Activated T-helper 1 cell treated with anti-CD3 and anti-CD28 coated beads, Interleukin-12 subunit alpha, Interleukin-12 subunit beta, Interleukin-2, Interleukin-4 antibody, amounts not matched to agents 30 ng/mL and 10 ng/mL and 1 ng/mL, durations not matched to agents 14 hours and 24 hours and 36 hours (primary cell): ENCODE measurements at regions not wholly inside any gene's neighbourhood (a gene's known extent, or its start where the extent isn't known, plus 50 kb on each side); places are given as distances from the start of the nearest gene placed in this dataset.

ENCODE experiments used
- DNase-seq: peaks from one replicate; pipeline ENCODE4 v3.0.0; 2021; ENCODE audit warnings: low spot score
- H3K27ac Mint-ChIP-seq: one replicate; pipeline ENCODE4 v1.8.0; 2021; ENCODE audit warnings: mild to moderate bottlenecking, mixed read lengths
- H3K27me3 Mint-ChIP-seq: one replicate; pipeline ENCODE4 v1.8.0; 2022; ENCODE audit warnings: mild to moderate bottlenecking, moderate library complexity, mixed read lengths; ENCODE audit not compliant: insufficient read depth
- H3K36me3 Mint-ChIP-seq: one replicate; pipeline ENCODE4 v1.8.0; 2021; ENCODE audit warnings: low read depth, mixed read lengths
- H3K4me1 Mint-ChIP-seq: one replicate; pipeline ENCODE4 v1.8.0; 2021; ENCODE audit warnings: low read depth, mixed read lengths
- H3K4me3 Mint-ChIP-seq: one replicate; pipeline ENCODE4 v1.8.0; 2021; ENCODE audit warnings: mild to moderate bottlenecking, moderate library complexity, mixed read lengths
- H3K9me3 Mint-ChIP-seq: one replicate; pipeline ENCODE4 v1.8.0; 2021; ENCODE audit warnings: mixed read lengths
- intact Hi-C: fragments of 100-400 bp; cut with micrococcal nuclease; formaldehyde crosslinking; loops from one replicate; pipeline ENCODE4 v1.15.1; 2024

GRCh38 chr2:18430996-18431748 lies 129.3 kb downstream of the RDH14 start:
- H3K9me3 Mint-ChIP-seq = no peaks in the 10 kb centered on the region
- no peak overlapping the region for H3K4me3 Mint-ChIP-seq
- peaks cover 2% of the 10 kb centered on the region for H3K27me3 Mint-ChIP-seq
- H3K4me1 Mint-ChIP-seq = no peaks in the 10 kb centered on the region
- intact Hi-C loops = no loop called here
- no peak overlapping the region for H3K27ac Mint-ChIP-seq
- no peaks in the 10 kb centered on the region for H3K36me3 Mint-ChIP-seq
- no peak for DNase-seq

GRCh38 chr2:18428516-18428915 lies 131.9 kb downstream of the RDH14 start:
- Mint-ChIP-seq H3K4me1 (no peaks in the 10 kb centered on the region), H3K27me3 (peaks cover 8% of the 10 kb centered on the region), H3K27ac (no peak overlapping the region), H3K36me3 (no peaks in the 10 kb centered on the region), H3K4me3 (no peak overlapping the region), H3K9me3 (no peaks in the 10 kb centered on the region)
- intact Hi-C loops = no loop called here
- DNase-seq = no peak

GRCh38 chr2:18427762-18428161 lies 132.7 kb downstream of the RDH14 start:
- peaks cover 8% of the 10 kb centered on the region for H3K27me3 Mint-ChIP-seq
- intact Hi-C loops = no loop called here
- no peaks in the 10 kb centered on the region for H3K9me3 Mint-ChIP-seq
- H3K4me1 Mint-ChIP-seq = no peaks in the 10 kb centered on the region
- no peak overlapping the region for H3K4me3 Mint-ChIP-seq
- no peak overlapping the region for H3K27ac Mint-ChIP-seq
- no peak for DNase-seq
- no peaks in the 10 kb centered on the region for H3K36me3 Mint-ChIP-seq

- H3K36me3 Mint-ChIP-seq = no peaks in the 10 kb centered on the region
- intact Hi-C loops = no loop called here
- H3K4me3 Mint-ChIP-seq = no peak overlapping the region
- no peak overlapping the region for H3K27ac Mint-ChIP-seq
- H3K27me3 Mint-ChIP-seq = peaks cover 12% of the 10 kb centered on the region
- no peak for DNase-seq
- no peaks in the 10 kb centered on the region for H3K4me1 Mint-ChIP-seq
- no peaks in the 10 kb centered on the region for H3K9me3 Mint-ChIP-seq
Observed at GRCh38 chr2:18426174-18426573, 134.3 kb downstream of the RDH14 start.

- H3K36me3 Mint-ChIP-seq = no peaks in the 10 kb centered on the region
- no peak overlapping the region for H3K4me3 Mint-ChIP-seq
- DNase-seq = no peak
Observed at GRCh38 chr2:18425210-18425703, 135.2 kb downstream of the RDH14 start.

GRCh38 chr2:18423636-18424035 lies 136.8 kb downstream of the RDH14 start:
- H3K9me3 Mint-ChIP-seq = no peaks in the 10 kb centered on the region
- intact Hi-C loops = no loop called here
- peaks cover 12% of the 10 kb centered on the region for H3K27me3 Mint-ChIP-seq
- H3K27ac Mint-ChIP-seq = no peak overlapping the region
- H3K4me3 Mint-ChIP-seq = no peak overlapping the region
- DNase-seq = no peak
- H3K4me1 Mint-ChIP-seq = no peaks in the 10 kb centered on the region
- no peaks in the 10 kb centered on the region for H3K36me3 Mint-ChIP-seq

More at GRCh38 chr2:18425210-18425703, 135.2 kb downstream of the RDH14 start:
- Mint-ChIP-seq H3K27me3 (peaks cover 12% of the 10 kb centered on the region), H3K4me1 (no peaks in the 10 kb centered on the region), H3K27ac (no peak overlapping the region), H3K9me3 (no peaks in the 10 kb centered on the region)
- intact Hi-C loops = no loop called here

- Mint-ChIP-seq H3K27me3 (peaks cover 12% of the 10 kb centered on the region), H3K36me3 (no peaks in the 10 kb centered on the region), H3K4me1 (no peaks in the 10 kb centered on the region), H3K9me3 (no peaks in the 10 kb centered on the region), H3K4me3 (no peak overlapping the region), H3K27ac (no peak overlapping the region)
- no peak for DNase-seq
- intact Hi-C loops = no loop called here
Observed at GRCh38 chr2:18422432-18423165, 137.9 kb downstream of the RDH14 start.

- Mint-ChIP-seq H3K4me3 (no peak overlapping the region), H3K27ac (no peak overlapping the region), H3K27me3 (peaks cover 2% of the 10 kb centered on the region), H3K36me3 (no peaks in the 10 kb centered on the region), H3K9me3 (no peaks in the 10 kb centered on the region), H3K4me1 (no peaks in the 10 kb centered on the region)
- intact Hi-C loops = no loop called here
- no peak for DNase-seq
Observed at GRCh38 chr2:18413676-18414396, 146.6 kb downstream of the RDH14 start.

GRCh38 chr2:18412980-18413675 lies 147.3 kb downstream of the RDH14 start:
- DNase-seq = no peak
- H3K4me1 Mint-ChIP-seq = no peaks in the 10 kb centered on the region
- H3K36me3 Mint-ChIP-seq = no peaks in the 10 kb centered on the region
- H3K9me3 Mint-ChIP-seq = no peaks in the 10 kb centered on the region
- intact Hi-C loops = no loop called here
- H3K27ac Mint-ChIP-seq = no peak overlapping the region
- no peak overlapping the region for H3K4me3 Mint-ChIP-seq
- peaks cover 2% of the 10 kb centered on the region for H3K27me3 Mint-ChIP-seq

GRCh38 chr2:18411626-18412025 lies 148.8 kb downstream of the RDH14 start:
- Mint-ChIP-seq H3K4me1 (no peaks in the 10 kb centered on the region), H3K27ac (no peak overlapping the region), H3K36me3 (no peaks in the 10 kb centered on the region), H3K9me3 (no peaks in the 10 kb centered on the region), H3K27me3 (peaks cover 2% of the 10 kb centered on the region), H3K4me3 (no peak overlapping the region)
- intact Hi-C loops = no loop called here
- DNase-seq = no peak

GRCh38 chr2:18410543-18410942 lies 149.9 kb downstream of the RDH14 start:
- Mint-ChIP-seq H3K27ac (no peak overlapping the region), H3K9me3 (no peaks in the 10 kb centered on the region), H3K36me3 (no peaks in the 10 kb centered on the region), H3K27me3 (peaks cover 2% of the 10 kb centered on the region), H3K4me3 (no peak overlapping the region), H3K4me1 (no peaks in the 10 kb centered on the region)
- intact Hi-C loops = no loop called here
- no peak for DNase-seq

GRCh38 chr2:18408638-18409037 lies 151.8 kb downstream of the RDH14 start:
- intact Hi-C loops = no loop called here
- Mint-ChIP-seq H3K4me3 (no peak overlapping the region), H3K27me3 (peaks cover 2% of the 10 kb centered on the region), H3K27ac (no peak overlapping the region), H3K9me3 (no peaks in the 10 kb centered on the region), H3K4me1 (no peaks in the 10 kb centered on the region), H3K36me3 (no peaks in the 10 kb centered on the region)
- DNase-seq = no peak
